Right lobe of liver (tissue), 4 donors: ENCODE measurements at regions not wholly inside any gene's neighbourhood (a gene's known extent, or its start where the extent isn't known, plus 50 kb on each side); places are given as distances from the start of the nearest gene placed in this dataset.

Experiments
- POLR2A ChIP-seq: fragments of 450-650 bp; IDR thresholded peaks from one replicate; pipeline ENCODE4 v1.6.1; 2017; ENCODE audit warnings: antibody characterized with exemption, mild to moderate bottlenecking
- TF ChIP-seq, protein P1 (sequence below), 4 donors: fragments of 200-600 bp in 3 of 4; fragments of 450-650 bp in 1 of 4; IDR thresholded peaks; one replicate each; pipeline versions ENCODE4 v1.5.1 to v1.8.0; 2016 to 2022; ENCODE audit warnings: antibody characterized with exemption in 4 of 4, mild to moderate bottlenecking in 2 of 4
- donor health status: DM: no; HTN: no; CAD: no.
- donor health status: DM: no; HTN: no; CAD: no.
- donor health status: DM: no; HTN: yes; CAD: no.

DNA sequence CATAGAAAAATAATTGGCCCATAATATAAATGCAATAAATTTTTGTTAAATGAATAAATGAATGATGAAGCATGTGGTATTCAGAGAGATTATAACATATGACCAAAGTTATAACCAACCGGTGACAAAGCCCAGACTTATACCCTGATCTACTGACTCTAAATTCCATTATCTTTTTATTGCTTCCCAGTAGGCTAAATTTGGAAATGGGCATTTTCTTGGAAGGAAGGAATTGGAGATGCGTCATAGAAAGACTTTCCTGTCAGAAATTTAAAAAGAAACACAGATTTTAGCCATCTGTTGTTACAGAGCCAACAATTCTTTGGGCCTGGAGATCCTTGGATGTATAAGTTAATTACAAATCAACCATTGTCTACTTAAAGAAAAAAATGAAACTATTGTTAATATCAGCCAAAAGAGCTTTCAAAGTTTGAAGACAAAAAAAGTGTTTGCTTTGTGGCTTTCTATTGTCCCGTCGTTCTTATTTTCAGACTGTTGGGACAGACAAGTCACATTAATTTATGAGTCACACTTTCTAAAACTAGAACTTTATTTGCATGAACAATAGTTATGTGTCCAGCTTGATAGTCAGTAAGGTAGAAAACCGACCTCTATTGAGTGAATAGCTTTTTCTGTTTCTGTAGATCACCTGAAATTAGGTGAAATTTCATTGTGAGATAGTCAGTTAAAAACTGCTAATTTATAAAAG is 428.7 kb downstream of the GABRG2 start:
- TF ChIP-seq, protein P1, sequence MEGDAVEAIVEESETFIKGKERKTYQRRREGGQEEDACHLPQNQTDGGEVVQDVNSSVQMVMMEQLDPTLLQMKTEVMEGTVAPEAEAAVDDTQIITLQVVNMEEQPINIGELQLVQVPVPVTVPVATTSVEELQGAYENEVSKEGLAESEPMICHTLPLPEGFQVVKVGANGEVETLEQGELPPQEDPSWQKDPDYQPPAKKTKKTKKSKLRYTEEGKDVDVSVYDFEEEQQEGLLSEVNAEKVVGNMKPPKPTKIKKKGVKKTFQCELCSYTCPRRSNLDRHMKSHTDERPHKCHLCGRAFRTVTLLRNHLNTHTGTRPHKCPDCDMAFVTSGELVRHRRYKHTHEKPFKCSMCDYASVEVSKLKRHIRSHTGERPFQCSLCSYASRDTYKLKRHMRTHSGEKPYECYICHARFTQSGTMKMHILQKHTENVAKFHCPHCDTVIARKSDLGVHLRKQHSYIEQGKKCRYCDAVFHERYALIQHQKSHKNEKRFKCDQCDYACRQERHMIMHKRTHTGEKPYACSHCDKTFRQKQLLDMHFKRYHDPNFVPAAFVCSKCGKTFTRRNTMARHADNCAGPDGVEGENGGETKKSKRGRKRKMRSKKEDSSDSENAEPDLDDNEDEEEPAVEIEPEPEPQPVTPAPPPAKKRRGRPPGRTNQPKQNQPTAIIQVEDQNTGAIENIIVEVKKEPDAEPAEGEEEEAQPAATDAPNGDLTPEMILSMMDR (IDR thresholded peaks at IDR 0.05), result no peak
- TF ChIP-seq POLR2A, result no peak
